ENCODE measurements at regions not wholly inside any gene's neighbourhood (a gene's known extent, or its start where the extent isn't known, plus 50 kb on each side); places are given as distances from the start of the nearest gene placed in this dataset.

- TF ChIP-seq CTCF (IDR thresholded peaks at IDR 0.05) (no peak), POLR2A (IDR thresholded peaks at IDR 0.05) (no peak)
Measured at GRCh38 chr2:60648191-60648590, 94.7 kb upstream of the BCL11A start.
